ENCODE measurements at regions not wholly inside any gene's neighbourhood (a gene's known extent, or its start where the extent isn't known, plus 50 kb on each side); places are given as distances from the start of the nearest gene placed in this dataset.

DNA sequence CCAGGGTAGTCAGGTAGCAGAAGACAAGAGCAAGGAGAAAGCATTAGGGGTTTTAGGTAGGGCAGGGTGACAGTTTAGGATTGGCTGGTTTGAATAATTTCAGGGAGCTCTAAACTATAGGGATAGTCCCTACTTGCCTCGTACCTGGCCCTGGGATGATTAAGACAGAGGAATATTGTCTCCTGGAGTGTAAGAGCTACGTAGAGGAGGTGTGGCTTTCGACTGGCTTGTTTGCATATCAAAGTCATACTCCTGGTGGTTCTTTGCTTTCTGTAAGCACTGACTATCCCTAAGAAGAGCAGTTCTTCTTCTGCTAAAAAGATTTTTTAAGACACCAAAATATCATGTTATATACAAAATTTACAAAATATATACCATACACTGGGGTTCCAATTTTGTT, 1867.4 kb downstream of the SUCLG1 start:
- ChIA-PET CTCF (no interaction called here), POLR2A (no interaction called here)
- Histone ChIP-seq H3K36me3 (ENCODE audit: control insufficient read depth in 2 of 2, insufficient read depth in 1 of 2, low read length in 2 of 2) (no peaks in the 10 kb centered on the region), H3K27ac (ENCODE audit: extremely low read depth, low read depth, low read length) (no peak overlapping the region), H3K9me3 (ENCODE audit: control insufficient read depth, insufficient read depth, low read depth, low read length) (no peaks in the 10 kb centered on the region), H3K4me1 (ENCODE audit: control insufficient read depth, insufficient read depth, low read length) (no peaks in the 10 kb centered on the region), H3K4me3 (ENCODE audit: low read depth, low read length) (no peak overlapping the region)
- TF ChIP-seq ZBTB7A (tag by site-specific recombination; IDR thresholded peaks at IDR 0.05; ENCODE audit: low read depth) = no peak
- no peak for TF ChIP-seq SP2 (tag by site-specific recombination; IDR thresholded peaks at IDR 0.05)
- no peak for TF ChIP-seq ZNF658 (tag by site-specific recombination; IDR thresholded peaks at IDR 0.05)
- TF ChIP-seq, protein P1, sequence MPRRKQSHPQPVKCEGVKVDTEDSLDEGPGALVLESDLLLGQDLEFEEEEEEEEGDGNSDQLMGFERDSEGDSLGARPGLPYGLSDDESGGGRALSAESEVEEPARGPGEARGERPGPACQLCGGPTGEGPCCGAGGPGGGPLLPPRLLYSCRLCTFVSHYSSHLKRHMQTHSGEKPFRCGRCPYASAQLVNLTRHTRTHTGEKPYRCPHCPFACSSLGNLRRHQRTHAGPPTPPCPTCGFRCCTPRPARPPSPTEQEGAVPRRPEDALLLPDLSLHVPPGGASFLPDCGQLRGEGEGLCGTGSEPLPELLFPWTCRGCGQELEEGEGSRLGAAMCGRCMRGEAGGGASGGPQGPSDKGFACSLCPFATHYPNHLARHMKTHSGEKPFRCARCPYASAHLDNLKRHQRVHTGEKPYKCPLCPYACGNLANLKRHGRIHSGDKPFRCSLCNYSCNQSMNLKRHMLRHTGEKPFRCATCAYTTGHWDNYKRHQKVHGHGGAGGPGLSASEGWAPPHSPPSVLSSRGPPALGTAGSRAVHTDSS (tag by site-specific recombination; IDR thresholded peaks at IDR 0.05) = no peak
- no peak for TF ChIP-seq MYNN (tag by site-specific recombination; IDR thresholded peaks at IDR 0.05; ENCODE audit: borderline replicate concordance)
- TF ChIP-seq, protein P2, sequence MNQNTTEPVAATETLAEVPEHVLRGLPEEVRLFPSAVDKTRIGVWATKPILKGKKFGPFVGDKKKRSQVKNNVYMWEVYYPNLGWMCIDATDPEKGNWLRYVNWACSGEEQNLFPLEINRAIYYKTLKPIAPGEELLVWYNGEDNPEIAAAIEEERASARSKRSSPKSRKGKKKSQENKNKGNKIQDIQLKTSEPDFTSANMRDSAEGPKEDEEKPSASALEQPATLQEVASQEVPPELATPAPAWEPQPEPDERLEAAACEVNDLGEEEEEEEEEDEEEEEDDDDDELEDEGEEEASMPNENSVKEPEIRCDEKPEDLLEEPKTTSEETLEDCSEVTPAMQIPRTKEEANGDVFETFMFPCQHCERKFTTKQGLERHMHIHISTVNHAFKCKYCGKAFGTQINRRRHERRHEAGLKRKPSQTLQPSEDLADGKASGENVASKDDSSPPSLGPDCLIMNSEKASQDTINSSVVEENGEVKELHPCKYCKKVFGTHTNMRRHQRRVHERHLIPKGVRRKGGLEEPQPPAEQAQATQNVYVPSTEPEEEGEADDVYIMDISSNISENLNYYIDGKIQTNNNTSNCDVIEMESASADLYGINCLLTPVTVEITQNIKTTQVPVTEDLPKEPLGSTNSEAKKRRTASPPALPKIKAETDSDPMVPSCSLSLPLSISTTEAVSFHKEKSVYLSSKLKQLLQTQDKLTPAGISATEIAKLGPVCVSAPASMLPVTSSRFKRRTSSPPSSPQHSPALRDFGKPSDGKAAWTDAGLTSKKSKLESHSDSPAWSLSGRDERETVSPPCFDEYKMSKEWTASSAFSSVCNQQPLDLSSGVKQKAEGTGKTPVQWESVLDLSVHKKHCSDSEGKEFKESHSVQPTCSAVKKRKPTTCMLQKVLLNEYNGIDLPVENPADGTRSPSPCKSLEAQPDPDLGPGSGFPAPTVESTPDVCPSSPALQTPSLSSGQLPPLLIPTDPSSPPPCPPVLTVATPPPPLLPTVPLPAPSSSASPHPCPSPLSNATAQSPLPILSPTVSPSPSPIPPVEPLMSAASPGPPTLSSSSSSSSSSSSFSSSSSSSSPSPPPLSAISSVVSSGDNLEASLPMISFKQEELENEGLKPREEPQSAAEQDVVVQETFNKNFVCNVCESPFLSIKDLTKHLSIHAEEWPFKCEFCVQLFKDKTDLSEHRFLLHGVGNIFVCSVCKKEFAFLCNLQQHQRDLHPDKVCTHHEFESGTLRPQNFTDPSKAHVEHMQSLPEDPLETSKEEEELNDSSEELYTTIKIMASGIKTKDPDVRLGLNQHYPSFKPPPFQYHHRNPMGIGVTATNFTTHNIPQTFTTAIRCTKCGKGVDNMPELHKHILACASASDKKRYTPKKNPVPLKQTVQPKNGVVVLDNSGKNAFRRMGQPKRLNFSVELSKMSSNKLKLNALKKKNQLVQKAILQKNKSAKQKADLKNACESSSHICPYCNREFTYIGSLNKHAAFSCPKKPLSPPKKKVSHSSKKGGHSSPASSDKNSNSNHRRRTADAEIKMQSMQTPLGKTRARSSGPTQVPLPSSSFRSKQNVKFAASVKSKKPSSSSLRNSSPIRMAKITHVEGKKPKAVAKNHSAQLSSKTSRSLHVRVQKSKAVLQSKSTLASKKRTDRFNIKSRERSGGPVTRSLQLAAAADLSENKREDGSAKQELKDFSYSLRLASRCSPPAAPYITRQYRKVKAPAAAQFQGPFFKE (tag by site-specific recombination; IDR thresholded peaks at IDR 0.05; ENCODE audit: borderline replicate concordance) = no peak
- no peak for TF ChIP-seq ZNF843 (tag by site-specific recombination; IDR thresholded peaks at IDR 0.05)
- no peak for TF ChIP-seq ZNF433 (tag by site-specific recombination; IDR thresholded peaks at IDR 0.05; ENCODE audit: low read depth)
- no peak for TF ChIP-seq ZNF132 (tag by site-specific recombination; IDR thresholded peaks at IDR 0.05; ENCODE audit: borderline replicate concordance)
- no peak for TF ChIP-seq ZFHX2 (tag by site-specific recombination; conservative IDR thresholded peaks at IDR 0.05)
- TF ChIP-seq ZNF169 (tag by site-specific recombination; IDR thresholded peaks at IDR 0.05) = no peak
- no peak for TF ChIP-seq ZNF768 (tag by site-specific recombination; IDR thresholded peaks at IDR 0.05)
- TF ChIP-seq, protein P3, sequence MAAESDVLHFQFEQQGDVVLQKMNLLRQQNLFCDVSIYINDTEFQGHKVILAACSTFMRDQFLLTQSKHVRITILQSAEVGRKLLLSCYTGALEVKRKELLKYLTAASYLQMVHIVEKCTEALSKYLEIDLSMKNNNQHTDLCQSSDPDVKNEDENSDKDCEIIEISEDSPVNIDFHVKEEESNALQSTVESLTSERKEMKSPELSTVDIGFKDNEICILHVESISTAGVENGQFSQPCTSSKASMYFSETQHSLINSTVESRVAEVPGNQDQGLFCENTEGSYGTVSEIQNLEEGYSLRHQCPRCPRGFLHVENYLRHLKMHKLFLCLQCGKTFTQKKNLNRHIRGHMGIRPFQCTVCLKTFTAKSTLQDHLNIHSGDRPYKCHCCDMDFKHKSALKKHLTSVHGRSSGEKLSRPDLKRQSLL (tag by site-specific recombination; IDR thresholded peaks at IDR 0.05) = no peak
- TF ChIP-seq ZNF777 (tag by site-specific recombination; IDR thresholded peaks at IDR 0.05; ENCODE audit: borderline replicate concordance) = no peak
- TF ChIP-seq, protein P4, sequence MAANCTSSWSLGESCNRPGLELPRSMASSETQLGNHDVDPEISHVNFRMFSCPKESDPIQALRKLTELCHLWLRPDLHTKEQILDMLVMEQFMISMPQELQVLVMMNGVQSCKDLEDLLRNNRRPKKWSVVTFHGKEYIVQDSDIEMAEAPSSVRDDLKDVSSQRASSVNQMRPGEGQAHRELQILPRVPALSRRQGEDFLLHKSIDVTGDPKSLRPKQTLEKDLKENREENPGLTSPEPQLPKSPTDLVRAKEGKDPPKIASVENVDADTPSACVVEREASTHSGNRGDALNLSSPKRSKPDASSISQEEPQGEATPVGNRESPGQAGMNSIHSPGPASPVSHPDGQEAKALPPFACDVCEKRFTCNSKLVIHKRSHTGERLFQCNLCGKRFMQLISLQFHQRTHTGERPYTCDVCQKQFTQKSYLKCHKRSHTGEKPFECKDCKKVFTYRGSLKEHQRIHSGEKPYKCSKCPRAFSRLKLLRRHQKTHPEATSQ (tag by site-specific recombination; IDR thresholded peaks at IDR 0.05) = no peak
- TF ChIP-seq SCRT2 (tag by site-specific recombination; IDR thresholded peaks at IDR 0.05) = no peak
- no peak for TF ChIP-seq ZNF548 (tag by site-specific recombination; IDR thresholded peaks at IDR 0.05)
- TF ChIP-seq TCF7L2 (IDR thresholded peaks at IDR 0.05; ENCODE audit: borderline replicate concordance, low read depth, low read length) = no peak
- TF ChIP-seq ZNF747 (tag by site-specific recombination; IDR thresholded peaks at IDR 0.05) = no peak
- no peak for TF ChIP-seq ZSCAN23 (tag by site-specific recombination; IDR thresholded peaks at IDR 0.05)

All from HEK293 (cell line).